ENCODE measurements at regions not wholly inside any gene's neighbourhood (a gene's known extent, or its start where the extent isn't known, plus 50 kb on each side); places are given as distances from the start of the nearest gene placed in this dataset.

DNA sequence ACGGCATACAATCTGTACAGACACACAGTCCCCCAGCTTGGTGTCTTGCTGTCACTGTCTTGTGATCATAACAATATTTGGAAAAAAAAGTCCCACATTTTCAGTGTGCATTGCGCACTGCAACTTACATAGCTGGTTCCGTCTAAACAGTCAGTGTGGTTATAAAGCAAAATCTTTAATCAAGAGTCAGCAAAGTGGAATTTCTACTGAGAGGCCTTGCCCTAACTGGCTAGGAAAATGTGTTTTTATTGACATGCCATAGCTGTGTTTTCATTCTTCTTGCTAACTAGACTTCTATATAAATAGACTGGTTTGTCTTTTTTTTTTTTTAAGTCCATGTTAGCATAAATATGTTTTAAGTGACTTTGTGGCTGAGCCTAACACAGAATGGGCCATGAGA, 174.8 kb downstream of the POLR2M start:
- no TSS peak for BruUV-seq (replicated peaks)
- POLR2A ChIA-PET = no interaction called here
- no peak overlapping the region for H3K27ac Mint-ChIP-seq (ENCODE audit: low read depth, unreplicated experiment)

DNA sequence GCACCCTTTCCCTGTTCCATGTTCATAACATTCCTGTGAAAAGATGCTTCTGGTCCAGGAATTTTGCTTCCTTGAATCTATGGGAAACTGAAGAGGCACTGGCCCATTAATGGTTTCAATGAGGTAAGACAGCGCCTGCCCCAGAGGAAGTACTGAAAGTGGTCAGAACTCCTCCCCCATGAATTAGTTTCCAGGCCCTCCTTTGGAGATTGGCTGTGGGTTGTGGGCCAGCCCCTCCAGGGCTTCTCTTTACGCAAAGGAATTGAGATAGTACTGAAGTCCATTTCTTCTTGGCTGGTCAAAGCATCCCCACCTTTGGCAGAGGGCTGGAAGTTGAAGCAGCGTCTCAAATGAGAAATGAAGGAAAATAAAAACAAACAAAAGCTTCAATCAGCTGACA, 175.5 kb downstream of the POLR2M start:
- ChIA-PET CTCF (interaction anchor here (0.5 to 2.0 kb wide), 3 partner anchors 21 to 242 kb away, joined by 3 to 10 read pairs (median 7); partner anchors contain the start of gene ALDH1A2), POLR2A (interaction anchor here (0.7 kb wide), 2 partner anchors 17 to 578 kb away, joined by 3 read pairs; no protein-coding TSS in a partner anchor)
- no TSS peak for BruUV-seq (replicated peaks)
- Mint-ChIP-seq H3K4me3 (ENCODE audit: unreplicated experiment) (no peak overlapping the region), H3K4me1 (ENCODE audit: insufficient read depth, unreplicated experiment) (peaks cover 13% of the 10 kb centered on the region), H3K27me3 (ENCODE audit: insufficient read depth, unreplicated experiment) (no peaks in the 10 kb centered on the region), H3K36me3 (ENCODE audit: insufficient read depth, unreplicated experiment) (no peaks in the 10 kb centered on the region), H3K27ac (ENCODE audit: low read depth, unreplicated experiment) (no peak overlapping the region), H3K9me3 (ENCODE audit: unreplicated experiment) (no peaks in the 10 kb centered on the region)
- intact Hi-C loops (cut with micrococcal nuclease) = no loop called here
- no peak for DNase-seq (ENCODE audit: unreplicated experiment)
- TF ChIP-seq, protein P1, sequence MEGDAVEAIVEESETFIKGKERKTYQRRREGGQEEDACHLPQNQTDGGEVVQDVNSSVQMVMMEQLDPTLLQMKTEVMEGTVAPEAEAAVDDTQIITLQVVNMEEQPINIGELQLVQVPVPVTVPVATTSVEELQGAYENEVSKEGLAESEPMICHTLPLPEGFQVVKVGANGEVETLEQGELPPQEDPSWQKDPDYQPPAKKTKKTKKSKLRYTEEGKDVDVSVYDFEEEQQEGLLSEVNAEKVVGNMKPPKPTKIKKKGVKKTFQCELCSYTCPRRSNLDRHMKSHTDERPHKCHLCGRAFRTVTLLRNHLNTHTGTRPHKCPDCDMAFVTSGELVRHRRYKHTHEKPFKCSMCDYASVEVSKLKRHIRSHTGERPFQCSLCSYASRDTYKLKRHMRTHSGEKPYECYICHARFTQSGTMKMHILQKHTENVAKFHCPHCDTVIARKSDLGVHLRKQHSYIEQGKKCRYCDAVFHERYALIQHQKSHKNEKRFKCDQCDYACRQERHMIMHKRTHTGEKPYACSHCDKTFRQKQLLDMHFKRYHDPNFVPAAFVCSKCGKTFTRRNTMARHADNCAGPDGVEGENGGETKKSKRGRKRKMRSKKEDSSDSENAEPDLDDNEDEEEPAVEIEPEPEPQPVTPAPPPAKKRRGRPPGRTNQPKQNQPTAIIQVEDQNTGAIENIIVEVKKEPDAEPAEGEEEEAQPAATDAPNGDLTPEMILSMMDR (IDR thresholded peaks at IDR 0.05; ENCODE audit: unreplicated experiment) = no peak

More for the DNA sequence above, 174.8 kb downstream of the POLR2M start:
- peaks cover 13% of the 10 kb centered on the region for H3K4me1 Mint-ChIP-seq (ENCODE audit: insufficient read depth, unreplicated experiment)
- no peaks in the 10 kb centered on the region for H3K9me3 Mint-ChIP-seq (ENCODE audit: unreplicated experiment)
- H3K4me3 Mint-ChIP-seq (ENCODE audit: unreplicated experiment) = no peak overlapping the region
- TF ChIP-seq, protein P1 (IDR thresholded peaks at IDR 0.05; ENCODE audit: unreplicated experiment) = no peak
- no peaks in the 10 kb centered on the region for H3K36me3 Mint-ChIP-seq (ENCODE audit: insufficient read depth, unreplicated experiment)
- DNase-seq (ENCODE audit: unreplicated experiment) = no peak
- no peaks in the 10 kb centered on the region for H3K27me3 Mint-ChIP-seq (ENCODE audit: insufficient read depth, unreplicated experiment)
- intact Hi-C loops (cut with micrococcal nuclease) = no loop called here
- CTCF ChIA-PET = interaction anchor here (0.7 to 1.6 kb wide), 4 partner anchors 21 to 197 kb away, joined by 3 to 7 read pairs (median 5); no protein-coding TSS in a partner anchor

DNA sequence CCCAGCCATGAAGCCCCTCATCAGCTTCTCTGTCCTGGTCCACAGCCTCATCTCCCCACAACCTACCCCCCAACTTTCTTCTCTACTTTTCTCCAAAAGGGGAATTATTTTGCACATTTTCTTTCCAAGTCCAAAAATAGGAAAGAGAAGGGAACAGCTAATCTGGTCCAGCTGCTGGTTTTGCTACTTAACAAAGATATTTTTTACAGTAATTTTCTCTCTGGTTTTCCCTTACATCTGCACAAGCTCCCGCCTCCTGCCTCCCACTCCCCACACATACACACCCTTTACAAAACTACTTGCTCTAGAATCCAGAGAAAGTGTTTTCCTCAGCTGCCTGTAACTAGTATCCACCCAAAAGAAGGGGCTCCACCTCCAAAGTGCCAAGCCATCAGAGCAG, 177.2 kb downstream of the POLR2M start:
- intact Hi-C loops (cut with micrococcal nuclease) = no loop called here
- no peaks in the 10 kb centered on the region for H3K9me3 Mint-ChIP-seq (ENCODE audit: unreplicated experiment)
- H3K36me3 Mint-ChIP-seq (ENCODE audit: insufficient read depth, unreplicated experiment) = no peaks in the 10 kb centered on the region
- BruUV-seq (replicated peaks) = no TSS peak
- H3K4me3 Mint-ChIP-seq (ENCODE audit: unreplicated experiment) = no peak overlapping the region
- ChIA-PET POLR2A (no interaction called here), CTCF (interaction anchor here (0.6 to 2.0 kb wide), 3 partner anchors 18 to 242 kb away, joined by 3 to 10 read pairs (median 3); partner anchors contain the start of gene ALDH1A2)
- TF ChIP-seq, protein P1 (IDR thresholded peaks at IDR 0.05; ENCODE audit: unreplicated experiment) = no peak
- no peaks in the 10 kb centered on the region for H3K4me1 Mint-ChIP-seq (ENCODE audit: insufficient read depth, unreplicated experiment)
- H3K27me3 Mint-ChIP-seq (ENCODE audit: insufficient read depth, unreplicated experiment) = no peaks in the 10 kb centered on the region
- no peak for DNase-seq (ENCODE audit: unreplicated experiment)
- no peak overlapping the region for H3K27ac Mint-ChIP-seq (ENCODE audit: low read depth, unreplicated experiment)

DNA sequence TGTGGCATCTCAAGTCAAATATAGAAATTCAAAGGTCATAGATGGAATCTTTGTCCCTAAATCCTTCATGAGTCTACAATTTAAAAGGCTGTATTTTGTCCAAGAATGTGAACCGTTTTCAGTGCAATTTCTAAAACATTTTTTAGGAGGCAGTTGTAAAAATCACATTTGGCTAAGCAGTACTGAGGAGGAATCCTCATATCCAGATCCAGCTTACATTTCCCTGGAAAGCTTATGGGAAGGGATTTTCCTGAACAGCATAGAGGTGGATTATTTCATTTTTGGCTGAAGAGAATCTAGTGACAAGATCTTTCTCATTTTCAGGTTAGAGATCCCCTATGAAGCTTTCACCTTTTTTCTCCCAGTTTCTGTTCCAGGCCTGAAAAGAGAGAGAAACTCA, 178.4 kb downstream of the POLR2M start:
- Mint-ChIP-seq H3K27ac (ENCODE audit: low read depth, unreplicated experiment) (no peak overlapping the region), H3K4me3 (ENCODE audit: unreplicated experiment) (no peak overlapping the region), H3K9me3 (ENCODE audit: unreplicated experiment) (no peaks in the 10 kb centered on the region), H3K27me3 (ENCODE audit: insufficient read depth, unreplicated experiment) (no peaks in the 10 kb centered on the region), H3K36me3 (ENCODE audit: insufficient read depth, unreplicated experiment) (no peaks in the 10 kb centered on the region), H3K4me1 (ENCODE audit: insufficient read depth, unreplicated experiment) (no peaks in the 10 kb centered on the region)
- no TSS peak for BruUV-seq (replicated peaks)
- ChIA-PET CTCF (interaction anchor here (0.6 to 1.5 kb wide), 4 partner anchors 19 to 107 kb away, joined by 3 to 6 read pairs (median 3); no protein-coding TSS in a partner anchor), POLR2A (no interaction called here)
- TF ChIP-seq, protein P1 (IDR thresholded peaks at IDR 0.05; ENCODE audit: unreplicated experiment) = no peak
- no peak for DNase-seq (ENCODE audit: unreplicated experiment)
- intact Hi-C loops (cut with micrococcal nuclease) = no loop called here

All from MCF 10A (cell line).